Neural crest cell (in vitro differentiated cells): ENCODE measurements at regions not wholly inside any gene's neighbourhood (a gene's known extent, or its start where the extent isn't known, plus 50 kb on each side); places are given as distances from the start of the nearest gene placed in this dataset.

Experiments
- DNase-seq: peaks from one replicate; pipeline ENCODE4 v3.0.0; 2021; ENCODE audit warnings: low read depth, mixed read lengths, low spot score
- H3K27ac Mint-ChIP-seq: one replicate; pipeline ENCODE4 v1.8.0; 2021; ENCODE audit warnings: mild to moderate bottlenecking, mixed read lengths; ENCODE audit not compliant: unreplicated experiment
- H3K27me3 Mint-ChIP-seq: 2 replicates; pipeline ENCODE4 v1.8.0; 2021; ENCODE audit warnings: low read depth, mild to moderate bottlenecking, mixed read lengths
- H3K36me3 Mint-ChIP-seq: 2 replicates; pipeline ENCODE4 v1.8.0; 2021; ENCODE audit warnings: low read depth, mild to moderate bottlenecking, mixed read lengths
- H3K4me1 Mint-ChIP-seq: 2 replicates; pipeline ENCODE4 v1.8.0; 2021; ENCODE audit warnings: mixed read lengths
- H3K4me3 Mint-ChIP-seq: one replicate; pipeline ENCODE4 v1.8.0; 2021; ENCODE audit warnings: mild to moderate bottlenecking, mixed read lengths
- H3K9me3 Mint-ChIP-seq: 2 replicates; pipeline ENCODE4 v1.8.0; 2021; ENCODE audit warnings: mixed read lengths
- TF ChIP-seq, protein P1 (sequence below): fragments of 200-600 bp; sonication (generic); conservative IDR thresholded peaks from 2 replicates; pipeline ENCODE4 v1.5.0; 2021; ENCODE audit warnings: antibody characterized with exemption, mild to moderate bottlenecking

DNA sequence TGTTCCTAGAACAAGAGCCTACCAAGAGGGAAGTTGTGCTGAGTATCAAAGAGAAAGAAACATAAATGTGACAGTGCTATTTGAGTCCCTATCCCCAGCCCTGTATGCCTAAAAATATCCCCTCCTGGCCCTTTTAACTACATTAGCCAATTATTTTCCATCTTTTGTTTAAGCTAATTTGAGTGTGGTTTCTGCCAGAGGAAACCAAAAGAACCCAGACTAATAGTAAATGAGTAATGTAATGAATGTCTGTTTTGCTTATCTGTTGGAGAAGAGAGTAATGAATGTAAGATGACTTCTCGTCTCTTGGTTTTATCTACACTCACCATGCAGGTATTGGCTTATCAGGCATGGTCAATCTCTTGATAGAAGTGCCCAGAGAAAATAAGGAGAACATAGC lies 134.4 kb upstream of the CDK1 start:
- H3K27ac Mint-ChIP-seq, result no peak overlapping the region
- no peak for DNase-seq

DNA sequence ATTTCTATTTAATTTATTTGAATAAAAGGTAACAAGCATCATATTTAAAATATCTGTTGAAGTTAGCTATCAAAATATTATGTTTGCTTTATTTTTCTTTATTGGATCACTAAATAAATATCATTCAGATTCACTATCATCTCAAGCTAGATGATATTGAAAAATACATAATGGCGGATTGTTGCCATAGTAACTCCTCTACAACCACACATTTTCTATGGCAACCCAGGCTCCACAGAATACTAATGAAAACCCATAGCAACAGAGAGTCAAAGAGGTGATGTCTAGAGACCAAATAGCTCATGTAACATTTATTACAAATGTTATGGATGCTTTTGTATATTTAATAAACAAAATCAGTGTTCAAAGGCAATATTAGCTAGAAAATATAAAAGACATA lies 148.9 kb upstream of the CDK1 start:
- H3K27ac Mint-ChIP-seq, result no peak overlapping the region
- H3K36me3 Mint-ChIP-seq, result no peaks in the 10 kb centered on the region
- no peaks in the 10 kb centered on the region for H3K9me3 Mint-ChIP-seq
- H3K27me3 Mint-ChIP-seq, result no peaks in the 10 kb centered on the region
- no peak overlapping the region for H3K4me3 Mint-ChIP-seq
- no peak for DNase-seq
- TF ChIP-seq, protein P1, sequence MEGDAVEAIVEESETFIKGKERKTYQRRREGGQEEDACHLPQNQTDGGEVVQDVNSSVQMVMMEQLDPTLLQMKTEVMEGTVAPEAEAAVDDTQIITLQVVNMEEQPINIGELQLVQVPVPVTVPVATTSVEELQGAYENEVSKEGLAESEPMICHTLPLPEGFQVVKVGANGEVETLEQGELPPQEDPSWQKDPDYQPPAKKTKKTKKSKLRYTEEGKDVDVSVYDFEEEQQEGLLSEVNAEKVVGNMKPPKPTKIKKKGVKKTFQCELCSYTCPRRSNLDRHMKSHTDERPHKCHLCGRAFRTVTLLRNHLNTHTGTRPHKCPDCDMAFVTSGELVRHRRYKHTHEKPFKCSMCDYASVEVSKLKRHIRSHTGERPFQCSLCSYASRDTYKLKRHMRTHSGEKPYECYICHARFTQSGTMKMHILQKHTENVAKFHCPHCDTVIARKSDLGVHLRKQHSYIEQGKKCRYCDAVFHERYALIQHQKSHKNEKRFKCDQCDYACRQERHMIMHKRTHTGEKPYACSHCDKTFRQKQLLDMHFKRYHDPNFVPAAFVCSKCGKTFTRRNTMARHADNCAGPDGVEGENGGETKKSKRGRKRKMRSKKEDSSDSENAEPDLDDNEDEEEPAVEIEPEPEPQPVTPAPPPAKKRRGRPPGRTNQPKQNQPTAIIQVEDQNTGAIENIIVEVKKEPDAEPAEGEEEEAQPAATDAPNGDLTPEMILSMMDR, result no peak
- H3K4me1 Mint-ChIP-seq, result peaks cover 6% of the 10 kb centered on the region

More for the DNA sequence above, 134.4 kb upstream of the CDK1 start:
- no peak overlapping the region for H3K4me3 Mint-ChIP-seq
- H3K36me3 Mint-ChIP-seq, result peaks cover 3% of the 10 kb centered on the region
- H3K4me1 Mint-ChIP-seq, result no peaks in the 10 kb centered on the region
- peaks cover 3% of the 10 kb centered on the region for H3K9me3 Mint-ChIP-seq
- no peaks in the 10 kb centered on the region for H3K27me3 Mint-ChIP-seq
- TF ChIP-seq, protein P1, result no peak

DNA sequence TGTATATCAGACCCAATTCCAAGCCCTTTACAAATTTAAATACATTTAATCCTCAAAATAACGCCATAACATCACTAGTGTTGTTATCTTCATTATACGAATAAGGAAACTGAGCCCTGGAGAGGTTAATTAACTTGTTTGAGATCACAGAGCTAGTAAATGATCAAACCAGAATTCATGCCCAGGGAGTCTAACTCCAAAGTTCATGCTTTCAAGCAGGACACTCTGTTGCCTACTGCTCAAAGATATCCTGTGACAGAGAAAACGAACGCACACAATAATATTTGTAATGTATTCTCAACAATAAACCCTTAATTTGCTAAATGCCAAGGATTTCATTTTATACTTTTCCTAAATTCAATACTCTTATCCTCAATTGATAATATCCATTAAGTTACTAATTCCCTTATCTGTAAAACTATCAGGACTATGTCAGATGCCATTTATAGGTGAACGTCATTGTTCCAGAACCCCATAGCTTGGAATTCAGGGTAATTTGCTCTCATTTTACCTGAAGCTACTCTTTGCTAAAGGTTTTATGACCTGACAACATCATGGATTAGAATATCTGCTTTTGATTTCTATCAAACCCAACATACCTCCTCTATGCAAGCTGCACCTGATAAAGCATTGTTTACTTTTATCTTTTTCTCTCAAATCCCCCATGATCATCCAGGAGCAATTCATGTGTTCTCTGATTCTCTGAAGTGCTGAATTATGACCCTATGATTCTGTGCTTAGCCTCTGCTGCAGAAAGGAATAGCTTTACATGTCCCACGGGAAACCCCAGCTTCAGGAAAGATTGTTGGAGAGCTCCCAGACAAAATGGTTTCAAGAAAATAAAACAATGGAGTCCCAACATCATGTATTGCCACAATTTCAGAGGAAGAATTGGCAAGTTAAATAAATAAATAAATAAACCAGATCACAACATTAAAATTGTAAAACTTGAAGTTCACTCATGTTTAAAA lies 150.2 kb upstream of the CDK1 start:
- H3K27me3 Mint-ChIP-seq, result no peaks in the 10 kb centered on the region
- H3K27ac Mint-ChIP-seq, result no peak overlapping the region
- H3K9me3 Mint-ChIP-seq, result no peaks in the 10 kb centered on the region
- TF ChIP-seq, protein P1, result no peak
- H3K4me1 Mint-ChIP-seq, result peaks cover 6% of the 10 kb centered on the region
- no peaks in the 10 kb centered on the region for H3K36me3 Mint-ChIP-seq
- no peak for DNase-seq
- H3K4me3 Mint-ChIP-seq, result no peak overlapping the region

GRCh38 chr10:60626037-60626436 lies 152.2 kb upstream of the CDK1 start:
- H3K9me3 Mint-ChIP-seq, result no peaks in the 10 kb centered on the region
- H3K4me3 Mint-ChIP-seq, result no peak overlapping the region
- no peaks in the 10 kb centered on the region for H3K36me3 Mint-ChIP-seq
- no peak for DNase-seq
- no peaks in the 10 kb centered on the region for H3K27me3 Mint-ChIP-seq
- peaks cover 6% of the 10 kb centered on the region for H3K4me1 Mint-ChIP-seq
- H3K27ac Mint-ChIP-seq, result no peak overlapping the region
- TF ChIP-seq, protein P1, result no peak

GRCh38 chr10:60623627-60624026 lies 154.7 kb upstream of the CDK1 start:
- Mint-ChIP-seq H3K4me1 (no peaks in the 10 kb centered on the region), H3K4me3 (no peak overlapping the region), H3K27ac (no peak overlapping the region), H3K27me3 (no peaks in the 10 kb centered on the region), H3K9me3 (no peaks in the 10 kb centered on the region), H3K36me3 (no peaks in the 10 kb centered on the region)
- no peak for DNase-seq
- TF ChIP-seq, protein P1, result no peak
